ENCODE measurements at regions not wholly inside any gene's neighbourhood (a gene's known extent, or its start where the extent isn't known, plus 50 kb on each side); places are given as distances from the start of the nearest gene placed in this dataset.

DNA sequence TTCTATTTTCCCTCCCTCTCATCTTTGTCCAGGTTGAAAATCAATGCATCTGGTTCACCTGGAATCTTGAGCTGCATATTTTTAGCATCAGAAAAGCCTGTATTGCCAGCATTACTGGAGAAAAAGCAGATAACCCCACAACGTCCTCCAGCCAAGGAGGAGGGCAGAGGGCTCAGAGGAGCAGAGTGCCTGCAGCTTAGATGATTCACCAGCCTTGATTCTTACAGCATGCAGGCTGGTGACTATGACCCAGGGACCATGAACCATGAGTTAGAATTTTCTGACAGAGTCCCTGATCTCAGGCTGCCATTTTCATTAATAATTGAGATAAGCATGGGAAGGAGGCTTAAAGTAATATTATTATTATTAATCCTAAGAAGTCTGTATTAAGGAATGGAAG lies 278.2 kb downstream of the BRINP1 start (continued):
- TF ChIP-seq, protein P1, sequence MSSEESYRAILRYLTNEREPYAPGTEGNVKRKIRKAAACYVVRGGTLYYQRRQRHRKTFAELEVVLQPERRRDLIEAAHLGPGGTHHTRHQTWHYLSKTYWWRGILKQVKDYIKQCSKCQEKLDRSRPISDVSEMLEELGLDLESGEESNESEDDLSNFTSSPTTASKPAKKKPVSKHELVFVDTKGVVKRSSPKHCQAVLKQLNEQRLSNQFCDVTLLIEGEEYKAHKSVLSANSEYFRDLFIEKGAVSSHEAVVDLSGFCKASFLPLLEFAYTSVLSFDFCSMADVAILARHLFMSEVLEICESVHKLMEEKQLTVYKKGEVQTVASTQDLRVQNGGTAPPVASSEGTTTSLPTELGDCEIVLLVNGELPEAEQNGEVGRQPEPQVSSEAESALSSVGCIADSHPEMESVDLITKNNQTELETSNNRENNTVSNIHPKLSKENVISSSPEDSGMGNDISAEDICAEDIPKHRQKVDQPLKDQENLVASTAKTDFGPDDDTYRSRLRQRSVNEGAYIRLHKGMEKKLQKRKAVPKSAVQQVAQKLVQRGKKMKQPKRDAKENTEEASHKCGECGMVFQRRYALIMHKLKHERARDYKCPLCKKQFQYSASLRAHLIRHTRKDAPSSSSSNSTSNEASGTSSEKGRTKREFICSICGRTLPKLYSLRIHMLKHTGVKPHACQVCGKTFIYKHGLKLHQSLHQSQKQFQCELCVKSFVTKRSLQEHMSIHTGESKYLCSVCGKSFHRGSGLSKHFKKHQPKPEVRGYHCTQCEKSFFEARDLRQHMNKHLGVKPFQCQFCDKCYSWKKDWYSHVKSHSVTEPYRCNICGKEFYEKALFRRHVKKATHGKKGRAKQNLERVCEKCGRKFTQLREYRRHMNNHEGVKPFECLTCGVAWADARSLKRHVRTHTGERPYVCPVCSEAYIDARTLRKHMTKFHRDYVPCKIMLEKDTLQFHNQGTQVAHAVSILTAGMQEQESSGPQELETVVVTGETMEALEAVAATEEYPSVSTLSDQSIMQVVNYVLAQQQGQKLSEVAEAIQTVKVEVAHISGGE (tag by site-specific recombination; conservative IDR thresholded peaks at IDR 0.05; ENCODE audit: low read depth) = no peak
- TF ChIP-seq ZBTB1 (tag by site-specific recombination; IDR thresholded peaks at IDR 0.05) (no peak), ZNF549 (tag by site-specific recombination; IDR thresholded peaks at IDR 0.05) (no peak), ZNF223 (tag by site-specific recombination; IDR thresholded peaks at IDR 0.05) (no peak)

DNA sequence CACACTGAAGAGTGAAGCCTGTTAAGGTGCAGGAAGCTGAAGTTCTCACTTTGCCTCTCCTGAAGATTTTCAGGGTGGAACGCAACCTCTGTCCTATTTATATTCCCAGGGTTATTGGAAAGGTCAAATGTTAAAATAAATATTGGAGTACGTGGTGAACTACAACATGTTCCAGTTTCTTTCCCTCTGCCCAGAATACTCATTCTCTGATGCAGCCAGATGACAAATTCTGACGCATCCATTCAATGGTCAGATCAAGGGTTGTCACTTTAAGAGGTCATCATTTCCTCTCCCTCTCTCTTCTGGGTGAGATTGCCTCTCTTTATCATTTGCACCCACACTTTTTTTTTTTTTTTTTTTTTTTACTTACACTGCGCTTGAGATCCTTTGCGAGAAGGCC lies 277.1 kb downstream of the BRINP1 start:
- Histone ChIP-seq H3K27ac (ENCODE audit: extremely low read depth, low read depth, low read length) (no peak overlapping the region), H3K9me3 (ENCODE audit: control insufficient read depth, insufficient read depth, low read depth, low read length) (no peaks in the 10 kb centered on the region), H3K4me3 (ENCODE audit: low read depth, low read length) (no peak overlapping the region), H3K36me3 (ENCODE audit: control insufficient read depth in 2 of 2, insufficient read depth in 1 of 2, low read length in 2 of 2) (no peaks in the 10 kb centered on the region), H3K4me1 (ENCODE audit: control insufficient read depth, insufficient read depth, low read length) (no peaks in the 10 kb centered on the region)
- TF ChIP-seq ZNF596 (tag by site-specific recombination; IDR thresholded peaks at IDR 0.05) (no peak), ZNF518A (tag by site-specific recombination; conservative IDR thresholded peaks at IDR 0.05; ENCODE audit: low read depth) (no peak), ZNF768 (tag by site-specific recombination; IDR thresholded peaks at IDR 0.05) (no peak), ZNF677 (tag by site-specific recombination; IDR thresholded peaks at IDR 0.05) (no peak), ZNF155 (tag by site-specific recombination; IDR thresholded peaks at IDR 0.05) (no peak), ZNF837 (tag by site-specific recombination; IDR thresholded peaks at IDR 0.05) (no peak), ZNF521 (tag by site-specific recombination; IDR thresholded peaks at IDR 0.05) (no peak), ZNF2 (tag by site-specific recombination; IDR thresholded peaks at IDR 0.05) (no peak), ZNF248 (tag by site-specific recombination; IDR thresholded peaks at IDR 0.05) (no peak)
- TF ChIP-seq, protein P2, sequence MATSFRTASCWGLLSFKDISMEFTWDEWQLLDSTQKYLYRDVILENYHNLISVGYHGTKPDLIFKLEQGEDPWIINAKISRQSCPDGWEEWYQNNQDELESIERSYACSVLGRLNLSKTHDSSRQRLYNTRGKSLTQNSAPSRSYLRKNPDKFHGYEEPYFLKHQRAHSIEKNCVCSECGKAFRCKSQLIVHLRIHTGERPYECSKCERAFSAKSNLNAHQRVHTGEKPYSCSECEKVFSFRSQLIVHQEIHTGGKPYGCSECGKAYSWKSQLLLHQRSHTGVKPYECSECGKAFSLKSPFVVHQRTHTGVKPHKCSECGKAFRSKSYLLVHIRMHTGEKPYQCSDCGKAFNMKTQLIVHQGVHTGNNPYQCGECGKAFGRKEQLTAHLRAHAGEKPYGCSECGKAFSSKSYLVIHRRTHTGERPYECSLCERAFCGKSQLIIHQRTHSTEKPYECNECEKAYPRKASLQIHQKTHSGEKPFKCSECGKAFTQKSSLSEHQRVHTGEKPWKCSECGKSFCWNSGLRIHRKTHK (tag by site-specific recombination; IDR thresholded peaks at IDR 0.05) = no peak
- ChIA-PET CTCF (no interaction called here), POLR2A (no interaction called here)

DNA sequence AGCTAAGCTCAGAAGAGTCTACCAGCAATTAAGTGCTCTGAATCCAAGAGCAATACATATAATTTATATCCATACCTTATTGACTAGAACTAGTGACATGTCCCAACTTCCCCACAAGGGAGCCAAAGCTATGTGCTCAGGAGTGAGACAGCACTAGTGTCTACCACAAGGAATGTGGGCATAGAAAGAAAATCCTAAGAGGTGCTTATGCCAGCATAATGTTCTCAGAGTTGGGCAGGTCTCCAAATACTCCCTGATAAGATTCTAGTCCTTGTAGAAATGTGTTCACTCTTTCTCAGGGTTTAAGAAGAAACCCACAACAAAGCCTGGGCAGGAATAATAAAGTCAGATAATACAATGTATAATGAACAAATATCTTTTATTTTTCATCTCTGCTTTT lies 275.1 kb downstream of the BRINP1 start:
- no peaks in the 10 kb centered on the region for H3K36me3 ChIP-seq (ENCODE audit: control insufficient read depth in 2 of 2, insufficient read depth in 1 of 2, low read length in 2 of 2)
- no peaks in the 10 kb centered on the region for H3K4me1 ChIP-seq (ENCODE audit: control insufficient read depth, insufficient read depth, low read length)
- no peaks in the 10 kb centered on the region for H3K9me3 ChIP-seq (ENCODE audit: control insufficient read depth, insufficient read depth, low read depth, low read length)
- TF ChIP-seq ZXDB (tag by site-specific recombination; IDR thresholded peaks at IDR 0.05) = no peak
- TF ChIP-seq BCL6B (tag by site-specific recombination; IDR thresholded peaks at IDR 0.05) = no peak
- no peak for TF ChIP-seq ZNF530 (tag by site-specific recombination; IDR thresholded peaks at IDR 0.05; ENCODE audit: low read depth)
- TF ChIP-seq ZNF558 (tag by site-specific recombination; IDR thresholded peaks at IDR 0.05) = no peak
- H3K4me3 ChIP-seq (ENCODE audit: low read depth, low read length) = no peak overlapping the region
- no peak overlapping the region for H3K27ac ChIP-seq (ENCODE audit: extremely low read depth, low read depth, low read length)
- ChIA-PET POLR2A (no interaction called here), CTCF (no interaction called here)

Measured in HEK293 (cell line).